CMK (cell line): ENCODE measurements at regions not wholly inside any gene's neighbourhood (a gene's known extent, or its start where the extent isn't known, plus 50 kb on each side); places are given as distances from the start of the nearest gene placed in this dataset.

Experiments used
- DNase-seq: peaks from one replicate; pipeline ENCODE4 v3.0.0-alpha.2; 2010; ENCODE audit warnings: low read depth

DNA sequence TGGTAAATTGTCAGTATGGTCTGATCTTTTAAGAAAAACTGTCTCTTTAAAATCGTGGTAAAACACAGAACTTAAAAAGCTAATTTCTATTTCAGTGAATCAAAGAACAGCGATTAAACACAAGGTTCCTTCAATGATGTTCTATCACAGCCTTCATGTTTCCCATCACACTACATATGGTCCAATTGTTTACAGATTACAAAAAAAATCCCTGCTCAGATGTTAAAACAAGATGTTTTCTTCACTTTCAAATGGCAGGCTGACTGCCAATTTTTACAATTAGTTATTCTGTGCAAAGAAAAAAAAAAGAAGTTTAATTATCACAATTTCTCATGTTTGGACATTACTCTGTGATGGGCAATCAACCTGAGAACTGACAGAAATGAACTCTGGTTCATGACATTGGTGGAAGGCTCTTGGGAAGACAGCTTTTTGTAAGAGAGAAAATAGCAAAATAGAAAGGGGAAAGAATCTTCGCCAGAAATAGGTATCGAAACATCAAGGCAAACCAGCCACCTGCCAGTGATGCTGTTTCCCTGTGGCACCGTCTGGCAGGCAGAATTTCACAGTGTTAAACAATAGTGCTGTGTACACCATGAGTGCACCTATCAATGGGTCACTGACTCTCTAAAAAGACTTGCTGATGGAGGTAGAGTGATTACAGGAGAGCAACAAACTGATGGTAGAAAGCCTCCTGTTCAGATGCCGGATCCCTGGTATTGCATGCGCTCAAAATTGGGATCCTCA lies 1020.0 kb upstream of the ARRDC3 start:
- no peak for DNase-seq

DNA sequence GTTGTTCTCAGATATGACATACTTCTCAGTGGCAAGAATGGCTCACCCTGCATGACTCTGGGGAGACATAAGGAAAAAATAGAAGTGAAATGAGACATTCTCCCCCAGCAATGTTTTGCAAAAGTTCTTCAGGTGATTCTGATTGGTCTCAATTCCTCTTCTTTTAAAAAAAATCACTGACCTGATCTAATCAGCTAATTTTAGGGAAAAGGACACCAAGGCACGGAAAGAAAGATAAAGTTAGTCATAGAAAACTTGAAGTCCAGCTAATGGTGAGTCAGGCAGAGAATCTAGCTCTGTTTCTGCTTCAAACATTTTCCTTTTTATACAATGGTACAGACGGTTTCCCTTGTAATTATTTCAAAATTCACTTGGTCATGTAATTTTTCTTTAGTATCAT lies 1018.9 kb upstream of the ARRDC3 start:
- no peak for DNase-seq

DNA sequence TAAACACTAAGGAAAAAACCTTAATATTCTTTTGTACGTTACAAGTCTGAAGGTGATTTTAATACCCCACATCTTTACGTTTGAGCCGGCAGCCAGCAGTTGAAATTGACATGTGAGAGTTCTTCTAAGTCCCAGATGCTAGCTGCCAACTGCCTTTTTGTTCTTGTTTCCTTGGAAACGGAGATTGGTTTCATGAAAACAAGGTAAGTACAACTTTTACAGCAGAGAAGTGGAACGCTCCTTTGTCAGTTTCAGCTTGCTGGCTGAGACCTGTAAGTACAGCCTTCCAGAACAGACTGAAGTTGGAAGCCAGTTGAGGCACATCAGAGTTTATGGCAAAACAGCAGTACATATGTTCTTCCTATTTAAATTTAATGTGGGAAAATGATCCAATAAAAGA lies 1018.4 kb upstream of the ARRDC3 start:
- DNase-seq: no peak

DNA sequence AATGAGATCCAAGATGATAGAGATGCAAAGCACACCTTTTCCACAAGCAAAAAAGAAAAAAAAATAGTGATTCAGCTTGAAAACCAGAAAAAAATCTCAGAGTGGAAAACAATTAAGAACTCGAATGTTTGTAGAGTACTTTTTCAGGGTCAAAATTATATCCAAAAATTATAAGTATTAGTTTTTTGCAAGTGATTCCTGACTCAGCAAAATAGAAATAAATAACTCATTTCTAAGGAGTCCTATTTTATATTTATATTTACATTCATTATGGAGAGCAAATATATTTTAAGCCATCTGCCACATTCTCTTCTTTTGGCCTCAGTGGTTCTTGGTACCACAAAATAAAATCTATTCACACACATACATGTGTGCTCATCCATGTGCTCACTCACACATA lies 1011.8 kb upstream of the ARRDC3 start:
- no peak for DNase-seq

DNA sequence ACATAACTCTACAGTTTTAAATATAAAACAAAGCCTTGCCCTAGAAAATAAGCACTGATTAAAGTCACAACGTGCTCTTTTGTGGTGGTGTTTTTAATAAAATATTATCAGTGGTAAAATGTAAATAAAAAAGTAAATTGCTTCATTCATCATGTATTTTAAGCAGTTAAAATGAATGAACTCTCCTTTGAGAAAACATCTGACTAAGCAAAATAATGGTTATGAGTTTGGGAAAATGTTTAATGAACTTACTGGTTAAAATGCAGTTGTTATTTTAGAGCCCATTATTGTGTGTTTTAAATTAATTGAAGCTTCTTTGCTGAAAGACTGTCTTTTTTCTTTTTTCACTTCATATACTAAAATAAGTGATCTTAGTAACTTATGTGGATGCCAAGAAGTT lies 1007.5 kb upstream of the ARRDC3 start:
- no peak for DNase-seq

DNA sequence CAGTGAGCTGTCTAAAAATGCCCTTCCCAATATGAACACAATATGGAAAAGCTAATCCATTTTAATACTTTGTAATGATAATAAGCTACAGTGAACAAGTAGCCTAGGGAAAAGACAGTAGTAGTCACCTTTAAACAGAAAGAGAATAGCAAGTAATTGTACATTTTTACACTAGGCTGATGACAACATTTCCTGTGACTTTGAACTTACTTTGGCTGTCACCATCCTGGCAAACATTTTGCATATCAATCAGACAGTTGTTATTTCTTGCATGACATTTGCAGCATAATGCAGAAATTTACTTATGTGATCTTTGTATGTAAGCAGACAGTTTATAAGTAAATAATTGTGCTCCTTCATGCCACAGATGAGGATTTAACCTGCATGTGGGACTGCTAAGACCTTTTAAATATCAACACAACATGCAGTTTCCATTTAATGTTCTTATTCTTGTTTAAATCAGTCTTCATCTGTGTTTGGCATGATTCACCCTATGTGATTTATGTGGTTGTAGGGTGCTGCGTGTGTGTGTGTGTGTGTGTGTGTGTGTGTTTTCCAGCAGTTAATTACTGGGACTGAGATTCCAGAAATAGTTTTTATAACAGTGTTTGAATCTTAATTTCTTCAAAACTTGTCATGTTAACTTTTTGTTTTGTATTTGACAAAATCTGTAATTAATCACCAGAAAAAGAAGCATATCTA lies 997.1 kb upstream of the ARRDC3 start:
- DNase-seq: no peak

DNA sequence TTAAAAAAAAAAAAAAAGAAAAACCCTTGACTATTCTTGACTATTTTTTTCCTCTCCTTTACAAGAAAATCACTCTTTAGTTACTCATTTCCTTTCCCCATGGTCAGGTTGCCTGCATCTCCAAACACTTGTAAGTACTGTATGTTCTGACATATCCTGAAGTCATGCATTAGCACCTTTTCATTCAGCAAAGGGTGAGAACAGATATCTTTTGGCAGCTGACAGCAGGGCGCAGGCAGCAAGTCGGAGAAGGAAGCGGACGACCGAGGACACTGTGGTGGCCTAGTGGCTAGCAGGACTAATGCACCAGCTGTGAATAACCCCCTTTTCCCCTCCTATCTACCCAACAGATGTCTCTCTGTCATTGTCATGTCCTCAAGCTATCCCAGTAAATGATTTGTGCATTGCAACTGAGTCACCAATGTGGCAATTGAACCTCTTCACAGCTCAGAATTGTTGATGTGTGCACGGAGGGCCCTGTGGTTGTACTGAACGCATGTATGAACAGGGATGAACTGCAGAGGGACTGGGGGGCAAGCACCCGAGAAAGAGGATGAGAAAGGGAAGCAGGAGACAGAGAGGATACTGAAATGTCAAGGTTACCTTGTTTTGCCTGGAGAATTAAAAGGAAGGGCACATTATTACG lies 996.0 kb upstream of the ARRDC3 start:
- no peak for DNase-seq

DNA sequence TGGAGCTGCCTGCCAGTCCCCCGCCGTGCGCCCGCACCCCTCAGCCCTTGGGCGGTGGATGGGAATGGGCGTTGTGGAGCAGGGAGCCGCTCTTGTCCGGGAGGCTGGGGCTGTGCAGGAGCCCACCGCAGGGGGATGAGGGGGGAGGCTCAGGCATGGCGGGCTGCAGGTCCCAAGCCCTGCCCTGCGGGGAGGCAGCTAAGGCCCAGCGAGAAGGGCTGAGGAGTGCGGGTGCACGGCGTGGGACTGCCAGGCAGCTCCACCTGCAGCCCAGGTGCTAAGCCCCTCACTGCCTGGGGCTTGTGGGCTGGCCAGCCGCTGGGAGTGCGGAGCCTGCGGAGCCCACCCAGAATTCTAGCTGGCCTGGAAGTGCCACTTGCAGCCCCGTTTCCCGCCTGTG lies 991.7 kb upstream of the ARRDC3 start:
- DNase-seq: no peak

DNA sequence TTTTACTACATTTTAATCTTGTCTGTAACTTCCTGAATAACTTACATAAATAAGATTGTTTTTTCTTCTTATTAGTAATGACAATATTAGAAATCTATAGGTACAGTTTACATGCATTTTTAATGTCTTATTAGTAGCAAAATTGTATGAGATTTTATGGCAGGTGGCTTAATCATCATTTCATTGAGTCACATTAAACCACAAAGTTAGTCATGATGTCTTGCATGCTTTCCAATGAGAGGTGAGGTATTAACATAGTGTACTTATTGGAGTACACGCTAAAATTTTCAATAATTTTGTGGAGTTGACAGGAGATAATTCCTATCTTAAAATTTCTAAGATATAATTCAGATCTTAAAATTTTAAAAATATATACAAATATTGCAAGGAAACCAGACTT lies 989.6 kb upstream of the ARRDC3 start:
- no peak for DNase-seq

DNA sequence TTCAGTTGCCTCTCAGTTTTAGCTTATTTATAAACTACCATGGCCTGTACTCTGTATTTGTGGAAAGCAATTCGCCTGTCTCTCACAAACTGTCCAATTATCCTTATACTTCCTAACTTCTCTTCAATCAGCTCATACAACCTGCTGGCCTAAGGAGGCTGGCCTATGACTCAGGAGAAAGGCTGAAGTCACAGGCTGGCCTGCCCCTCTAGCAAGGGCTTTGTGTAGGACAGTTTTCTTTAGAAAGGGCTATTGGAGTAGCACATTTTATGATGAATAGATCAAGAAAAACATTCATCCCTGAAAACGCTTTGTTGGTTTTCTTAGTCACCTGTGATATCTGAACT lies 988.7 kb upstream of the ARRDC3 start:
- DNase-seq: no peak

DNA sequence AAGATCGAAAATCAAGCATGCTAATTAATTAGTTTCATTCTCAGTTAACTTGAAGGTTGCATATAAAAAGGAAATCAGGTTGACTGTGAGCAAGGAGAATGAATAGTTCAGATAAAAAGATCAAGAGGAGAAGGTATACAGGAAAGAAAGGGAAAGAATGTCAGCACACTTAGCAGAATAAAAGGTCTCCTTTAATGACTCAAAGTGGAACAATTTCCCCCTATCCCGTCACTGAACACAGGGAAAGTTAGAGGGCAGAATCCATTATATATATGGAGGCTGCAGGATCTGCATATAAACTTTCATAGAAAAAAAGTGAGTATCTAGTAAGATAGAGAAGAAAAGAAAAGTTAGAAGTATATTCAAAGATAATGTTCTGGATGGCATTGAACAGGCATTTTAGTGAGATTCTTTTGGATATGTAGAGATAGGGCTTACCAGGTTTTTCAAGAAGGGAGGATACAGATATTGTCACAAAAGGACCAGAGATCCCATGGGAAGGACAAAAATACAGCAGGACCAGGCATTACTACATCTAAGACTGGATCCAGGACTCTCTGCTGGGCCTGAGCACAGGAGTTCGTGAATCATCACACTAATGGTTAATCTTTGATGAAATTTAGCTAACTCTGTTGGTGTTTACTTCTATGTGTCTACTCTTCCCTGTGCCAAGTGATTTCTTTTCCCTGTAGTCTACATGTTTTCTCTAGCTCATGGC lies 988.2 kb upstream of the ARRDC3 start:
- DNase-seq: no peak

DNA sequence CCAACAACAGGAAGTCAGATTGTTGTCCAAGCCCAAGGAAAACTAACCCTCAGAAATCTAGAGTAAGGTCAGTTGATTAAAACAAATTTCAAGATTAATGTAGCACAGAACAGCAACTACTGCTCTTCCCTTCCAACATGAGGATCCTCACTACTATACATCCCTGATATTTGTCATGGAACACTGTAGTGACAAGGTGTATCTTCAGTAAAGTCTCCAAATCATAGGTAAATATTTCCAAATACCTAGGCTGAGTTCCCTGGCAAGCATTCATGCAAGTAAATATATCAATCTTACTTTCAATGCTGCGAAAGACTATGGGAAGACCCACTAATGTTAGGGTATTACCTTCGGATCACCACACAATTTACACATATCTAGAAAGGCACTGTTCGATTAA lies 986.9 kb upstream of the ARRDC3 start:
- DNase-seq: no peak

DNA sequence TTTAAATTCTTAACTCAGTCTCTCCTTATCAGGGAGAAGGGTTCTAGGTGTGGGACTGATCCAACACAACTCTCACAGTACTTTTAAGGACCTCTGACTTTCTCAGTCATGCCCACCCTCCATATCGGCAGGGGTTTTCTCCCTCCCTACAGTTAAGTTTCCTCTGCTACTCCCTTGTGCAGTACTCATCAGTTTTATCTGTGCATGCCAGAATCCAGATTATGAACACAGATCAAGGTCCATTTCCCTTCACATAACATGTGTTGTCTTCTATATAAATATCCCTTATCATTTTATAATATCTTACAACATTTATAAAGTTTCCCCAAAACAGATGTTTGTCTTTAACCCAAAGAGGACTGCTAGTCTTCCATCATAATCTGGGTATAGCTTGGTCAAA lies 986.5 kb upstream of the ARRDC3 start:
- DNase-seq: no peak

DNA sequence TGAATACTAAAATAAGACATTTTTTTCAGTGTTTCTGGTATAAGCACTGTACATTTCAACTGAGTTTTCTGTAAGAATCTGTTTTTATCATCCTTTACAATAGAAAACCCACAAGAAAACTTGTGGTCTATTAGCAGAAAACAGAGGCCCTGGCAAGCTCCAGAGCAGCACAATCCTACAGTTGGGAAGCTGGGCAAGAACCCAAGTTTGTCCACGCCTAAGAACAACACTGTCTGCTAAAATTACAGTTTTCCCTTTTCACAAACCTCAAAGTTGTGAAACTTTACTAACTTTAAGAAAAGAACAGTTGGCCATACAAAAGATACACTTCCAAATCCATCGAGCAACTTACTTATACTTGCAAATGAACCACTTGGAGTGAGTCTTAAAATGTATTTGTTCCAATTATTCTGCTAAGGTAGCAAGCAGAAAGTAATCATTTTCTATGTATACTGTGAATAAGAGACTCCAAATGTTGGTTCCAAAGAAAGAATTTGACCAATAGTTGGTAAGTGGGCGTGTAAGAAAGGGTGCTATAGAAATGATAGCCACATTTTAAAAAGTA lies 982.0 kb upstream of the ARRDC3 start:
- DNase-seq: no peak

DNA sequence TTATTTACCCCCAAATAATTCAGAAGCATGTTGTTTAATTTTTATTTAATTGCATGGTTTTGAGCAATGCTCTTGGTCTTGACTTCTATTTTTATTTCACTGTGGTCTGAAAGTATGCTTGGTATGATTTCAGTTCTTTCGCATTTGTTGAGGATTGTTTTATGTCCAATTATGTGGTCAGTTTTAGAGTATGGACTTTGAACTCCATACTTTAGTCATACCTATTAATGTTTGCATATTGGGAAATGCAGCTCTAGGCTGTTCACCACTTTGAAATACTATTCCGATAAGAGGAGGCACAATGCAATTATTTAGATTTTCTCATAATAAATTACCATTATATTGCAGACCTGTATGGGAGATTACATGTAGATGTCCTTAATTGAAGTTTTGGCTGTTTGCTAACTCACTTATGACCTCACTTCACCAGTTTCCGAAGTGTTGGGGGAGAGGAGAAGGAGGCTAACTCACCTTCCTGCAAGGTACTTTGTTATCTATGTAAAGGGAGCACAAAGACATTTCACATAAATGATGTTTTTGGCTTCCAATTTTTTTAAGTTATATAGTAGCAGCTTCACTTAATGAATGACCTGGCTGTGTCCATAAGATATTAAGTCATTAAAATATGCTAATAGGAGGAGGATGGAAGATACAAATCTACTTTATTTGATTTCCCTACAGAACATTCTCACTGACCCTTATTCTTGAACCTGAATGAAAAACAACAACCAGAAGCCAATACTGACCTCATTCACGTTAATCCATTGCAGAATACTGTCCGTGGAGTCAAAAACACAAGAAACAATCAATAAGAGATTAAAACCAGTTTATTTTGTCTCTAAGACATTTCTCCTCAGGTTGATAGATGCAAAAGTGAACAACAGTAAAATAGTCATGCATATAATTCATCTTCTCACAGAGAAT lies 970.3 kb upstream of the ARRDC3 start:
- no peak for DNase-seq

DNA sequence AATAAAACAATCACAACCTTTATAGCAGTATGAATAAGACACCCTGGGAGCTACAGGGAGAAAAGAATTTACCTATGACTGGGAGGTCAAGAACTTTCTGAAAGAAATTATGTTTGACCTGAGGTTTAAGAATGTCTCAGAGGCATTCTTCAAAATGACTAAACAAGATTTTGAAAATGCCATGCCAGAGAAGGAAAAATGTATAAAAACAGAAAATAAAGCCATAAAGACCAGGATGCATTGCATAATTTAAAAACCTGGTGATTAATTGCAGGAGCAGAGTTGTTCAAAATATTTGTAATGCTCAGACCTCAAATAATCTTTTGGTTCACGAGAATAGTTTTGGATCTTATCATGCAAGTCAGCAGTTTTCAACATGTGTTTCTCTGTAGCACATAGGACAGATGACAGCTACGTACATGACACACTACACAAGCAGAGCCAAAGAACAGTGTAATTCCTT lies 954.7 kb upstream of the ARRDC3 start:
- no peak for DNase-seq

DNA sequence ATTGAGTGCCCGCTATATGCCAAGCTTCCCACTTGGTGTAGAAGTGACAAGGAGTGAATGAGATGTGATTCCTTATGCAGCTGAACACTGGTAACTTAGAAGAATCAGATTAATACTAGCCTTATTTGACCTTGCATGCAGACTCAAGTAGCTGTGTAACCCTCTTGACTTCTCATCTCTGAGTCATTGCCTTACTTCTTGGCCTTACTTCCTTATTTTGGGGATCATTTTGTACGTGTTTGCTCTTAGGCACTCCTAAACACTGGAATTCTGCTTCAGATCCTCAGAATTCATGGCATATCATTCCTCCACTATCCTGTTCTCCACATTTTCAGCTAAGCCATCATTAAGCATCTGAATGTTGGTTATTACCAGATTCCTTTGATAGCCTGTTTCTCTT lies 948.9 kb upstream of the ARRDC3 start:
- DNase-seq: no peak

DNA sequence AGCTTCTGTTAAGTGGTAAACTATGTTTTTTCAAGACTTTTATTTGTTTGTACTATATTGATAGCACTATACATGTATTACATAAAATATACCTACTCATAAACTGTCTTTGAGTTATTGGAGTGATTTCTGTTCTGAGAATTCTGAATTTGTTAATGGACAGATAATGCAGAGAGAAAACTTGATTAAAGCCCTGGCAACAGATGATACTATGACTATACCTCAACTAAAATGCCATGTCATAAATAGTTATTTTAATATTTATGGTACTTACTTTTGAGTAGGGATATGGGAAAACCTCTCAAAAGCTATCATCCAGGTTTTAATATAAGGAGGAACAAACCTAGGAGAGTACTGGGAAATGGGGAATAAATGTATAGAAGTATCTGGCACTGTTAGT lies 947.2 kb upstream of the ARRDC3 start:
- DNase-seq: no peak

DNA sequence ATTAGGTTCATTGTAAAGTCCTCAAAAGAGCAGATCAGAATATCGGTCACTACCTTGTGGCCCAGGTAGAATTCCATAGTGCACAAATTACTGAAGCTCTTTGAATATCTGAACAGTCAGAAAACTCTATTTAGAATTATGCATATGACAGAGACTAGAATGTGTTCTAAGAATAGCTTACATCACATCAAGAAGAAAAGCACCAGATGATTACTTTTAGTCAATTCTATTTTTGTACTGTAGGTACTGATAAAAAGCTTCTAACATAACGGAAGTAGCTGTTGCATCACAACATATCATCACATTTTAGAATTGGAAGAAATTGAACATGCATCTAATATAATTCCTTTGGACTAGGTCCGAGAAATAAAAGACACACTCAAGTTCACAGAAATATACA lies 946.6 kb upstream of the ARRDC3 start:
- no peak for DNase-seq

DNA sequence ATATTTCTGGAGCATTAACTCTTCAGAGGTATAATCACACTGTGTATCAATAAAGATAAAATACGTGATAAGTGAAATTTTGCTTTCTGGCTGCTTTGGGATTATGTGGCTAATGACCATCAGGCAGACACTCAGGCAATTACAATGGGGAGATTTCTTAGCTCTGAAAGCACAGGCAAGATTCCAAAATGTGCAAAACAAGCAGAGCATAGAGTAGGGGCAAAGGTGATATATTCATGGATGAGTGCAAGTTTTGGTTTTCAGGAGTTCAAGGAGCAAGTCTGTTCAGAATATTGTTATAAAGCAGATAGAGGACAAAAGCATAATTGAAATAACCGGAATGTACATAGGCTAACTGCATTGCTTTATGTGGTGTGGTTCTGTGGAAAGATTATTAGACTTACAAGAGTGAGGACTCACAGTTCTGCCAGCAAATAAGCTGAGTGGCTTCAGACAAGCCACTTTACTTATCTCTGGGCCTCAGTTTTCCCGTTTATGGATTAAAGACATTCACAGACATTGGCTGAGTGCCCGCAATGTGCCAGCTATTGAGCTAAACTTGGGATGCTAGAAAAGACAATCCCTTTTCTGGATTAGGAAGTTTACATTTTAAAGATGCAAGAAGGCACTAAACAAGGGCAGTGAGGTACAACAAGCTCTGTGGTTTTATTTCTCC lies 945.6 kb upstream of the ARRDC3 start:
- DNase-seq: no peak

DNA sequence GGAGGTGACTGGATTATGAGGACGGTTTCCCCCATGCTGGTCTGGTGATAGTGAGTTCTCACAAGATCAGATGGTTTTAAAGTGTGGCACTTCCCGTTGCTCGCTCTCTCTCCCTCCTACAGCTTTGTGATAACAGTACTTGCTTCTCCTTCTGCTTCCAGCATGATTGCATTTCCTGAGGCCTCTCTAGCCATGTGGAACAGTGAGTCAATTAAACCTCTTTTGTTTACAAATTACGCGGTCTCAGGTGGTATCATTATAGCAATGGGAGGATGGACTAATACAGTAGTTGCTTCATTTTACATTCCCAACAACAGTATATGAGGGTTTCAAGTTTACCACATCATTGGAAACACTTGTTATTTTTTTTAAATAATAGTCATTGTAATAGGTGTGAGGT lies 937.3 kb upstream of the ARRDC3 start:
- DNase-seq: no peak
